SK-N-SH (cell line): ENCODE measurements at regions not wholly inside any gene's neighbourhood (a gene's known extent, or its start where the extent isn't known, plus 50 kb on each side); places are given as distances from the start of the nearest gene placed in this dataset.

Experiments used
- CTCF ChIA-PET: fragments of 300-600, 350-600 bp; formaldehyde crosslinking; extraction: SDS; loops from one replicate; lab custom pipeline; 2021; lab: Yijun Ruan, JAX
- POLR2A ChIA-PET: fragments of 350-600 bp; sonication (Branson Sonifier 250); formaldehyde crosslinking; extraction: SDS; loops from one replicate; lab custom pipeline; 2020; ENCODE audit warnings: antibody characterized with exemption, inconsistent platforms; lab: Yijun Ruan, JAX
- DNase-seq: peaks from one replicate; pipeline ENCODE4 v3.0.0; 2012
- H2AFZ ChIP-seq: fragments of 200-600 bp; sonication (generic); 2 replicates; pipeline ENCODE4 v1.8.1; 2016; ENCODE audit warnings: antibody characterized with exemption, mild to moderate bottlenecking, low read depth
- H3F3A ChIP-seq: fragments of 200-600 bp; sonication (generic); replicated peaks from 2 replicates; pipeline ENCODE3; 2016; ENCODE audit warnings: antibody characterized with exemption, mild to moderate bottlenecking; ENCODE audit not compliant: insufficient read depth
- H3K27ac ChIP-seq, 2 experiments: fragments of 200-500 bp in 1 of 2; fragments of 200-600 bp in 1 of 2; sonication (Bioruptor generic) in 1 of 2; sonication (generic), shearing (Covaris generic) in 1 of 2; 2 replicates each; pipeline versions ENCODE4 v1.5.1 to v1.6.1; 2014 to 2016; ENCODE audit warnings: low read depth in 2 of 2, inconsistent platforms in 1 of 2, low read length in 1 of 2, mild to moderate bottlenecking in 1 of 2, mixed read lengths in 1 of 2
- H3K27me3 ChIP-seq: fragments of 200-600 bp; sonication (generic), shearing (Covaris generic); 2 replicates; pipeline ENCODE4 v1.6.1; 2016; ENCODE audit warnings: mixed run types; ENCODE audit not compliant: insufficient read depth
- H3K36me3 ChIP-seq, 2 experiments: fragments of 200-500 bp in 1 of 2; fragments of 200-600 bp in 1 of 2; sonication (Bioruptor generic) in 1 of 2; sonication (generic) in 1 of 2; replicated peaks in 1 of 2; 2 replicates each; pipeline versions ENCODE3 to v1.5.1; 2014 to 2016; ENCODE audit warnings: low read length in 1 of 2, mild to moderate bottlenecking in 1 of 2; ENCODE audit not compliant: insufficient read depth in 2 of 2, control insufficient read depth in 1 of 2
- H3K4me1 ChIP-seq, 2 experiments: fragments of 200-500 bp in 1 of 2; fragments of 200-600 bp in 1 of 2; sonication (Bioruptor generic) in 1 of 2; sonication (generic), shearing (Covaris generic) in 1 of 2; 2 replicates each; pipeline versions ENCODE4 v1.5.1 to v1.6.1; 2014 to 2016; ENCODE audit warnings: low read depth in 1 of 2, low read length in 1 of 2, mixed run types in 1 of 2; ENCODE audit not compliant: insufficient read depth in 2 of 2, control insufficient read depth in 1 of 2
- H3K4me2 ChIP-seq: fragments of 200-600 bp; sonication (generic), shearing (Covaris generic); 2 replicates; pipeline ENCODE4 v1.6.1; 2017; ENCODE audit warnings: mixed run types
- H3K4me3 ChIP-seq, 2 experiments: fragments of 200-500 bp in 1 of 2; fragments of 200-600 bp in 1 of 2; sonication (Bioruptor generic) in 1 of 2; sonication (generic), shearing (Covaris generic) in 1 of 2; 2 replicates each; pipeline versions ENCODE4 v1.5.1 to v1.8.1; 2014 to 2016; ENCODE audit warnings: low read depth in 2 of 2, inconsistent platforms in 1 of 2, low read length in 1 of 2, mild to moderate bottlenecking in 1 of 2, mixed read lengths in 1 of 2, moderate library complexity in 1 of 2
- H3K79me2 ChIP-seq: fragments of 200-600 bp; sonication (generic); 2 replicates; pipeline ENCODE4 v1.8.1; 2017; ENCODE audit warnings: mild to moderate bottlenecking; ENCODE audit not compliant: insufficient read depth
- H3K9ac ChIP-seq: fragments of 200-600 bp; sonication (generic); 2 replicates; pipeline ENCODE4 v1.6.1; 2017; ENCODE audit warnings: mixed run types
- H3K9me2 ChIP-seq: fragments of 200-600 bp; sonication (generic); 2 replicates; pipeline ENCODE4 v1.6.1; 2017; ENCODE audit warnings: mixed run types
- H3K9me3 ChIP-seq: fragments of 200-600 bp; sonication (generic); 2 replicates; pipeline ENCODE4 v1.6.1; 2017; ENCODE audit warnings: mixed run types, mild to moderate bottlenecking, moderate library complexity
- H4K20me1 ChIP-seq: fragments of 200-600 bp; sonication (generic); 2 replicates; pipeline ENCODE4 v1.6.1; 2017; ENCODE audit warnings: mild to moderate bottlenecking, mixed run types; ENCODE audit not compliant: insufficient read depth
- CHD2 ChIP-seq: fragments of 150-350 bp; IDR thresholded peaks from 2 replicates; pipeline ENCODE4 v1.6.1; 2018; ENCODE audit warnings: low read length; ENCODE audit not compliant: partially characterized antibody
- ELF1 ChIP-seq: IDR thresholded peaks from 2 replicates; pipeline ENCODE4 v1.4.0; 2012
- EP300 ChIP-seq, 2 experiments: IDR thresholded peaks; 2 replicates each; pipeline versions ENCODE4 v1.4.0 to v1.6.1; 2012; ENCODE audit warnings: borderline replicate concordance in 1 of 2, low read depth in 1 of 2, low read length in 1 of 2
- EZH2phosphoT487 ChIP-seq: fragments of 200-600 bp; sonication (generic); IDR thresholded peaks from 2 replicates; pipeline ENCODE4 v1.6.1; 2017; ENCODE audit warnings: low read depth, mixed run types, mild to moderate bottlenecking, antibody characterized with exemption, moderate library complexity, borderline replicate concordance
- FOXJ3 ChIP-seq: sonication (generic); formaldehyde crosslinking; IDR thresholded peaks from 2 replicates; pipeline ENCODE4 v1.5.1; 2020; ENCODE audit warnings: mild to moderate bottlenecking, missing genetic modification reagents
- JUND ChIP-seq: IDR thresholded peaks from 2 replicates; pipeline ENCODE4 v1.4.0; 2012
- POLR2AphosphoS5 ChIP-seq: IDR thresholded peaks from 2 replicates; pipeline ENCODE4 v1.6.1; 2012; ENCODE audit warnings: low read depth, low read length
- RFX5 ChIP-seq: IDR thresholded peaks from 2 replicates; pipeline ENCODE4 v1.6.1; 2012; ENCODE audit warnings: mild to moderate bottlenecking, improper control_type of control experiment, low read length
- RXRA ChIP-seq: IDR thresholded peaks from 2 replicates; pipeline ENCODE4 v1.4.0; 2012; ENCODE audit warnings: low read depth, mild to moderate bottlenecking, borderline replicate concordance
- SIN3A ChIP-seq: IDR thresholded peaks from 2 replicates; pipeline ENCODE4 v1.6.1; 2012; ENCODE audit warnings: low read depth, mild to moderate bottlenecking, low read length, moderate library complexity, borderline replicate concordance
- SMC3 ChIP-seq: IDR thresholded peaks from 2 replicates; pipeline ENCODE4 v1.6.1; 2012; ENCODE audit warnings: low read depth, low read length, improper control_type of control experiment
- TAF1 ChIP-seq: IDR thresholded peaks from 2 replicates; pipeline ENCODE4 v1.6.1; 2012; ENCODE audit warnings: low read depth, mild to moderate bottlenecking, low read length, moderate library complexity, borderline replicate concordance
- TEAD4 ChIP-seq: IDR thresholded peaks from 2 replicates; pipeline ENCODE4 v1.4.0; 2012; ENCODE audit warnings: mild to moderate bottlenecking, borderline replicate concordance; ENCODE audit not compliant: insufficient read depth
- YY1 ChIP-seq: IDR thresholded peaks from 2 replicates; pipeline ENCODE4 v1.4.0; 2012; ENCODE audit warnings: low read depth, mild to moderate bottlenecking
- TF ChIP-seq, protein P1 (sequence below): IDR thresholded peaks from 2 replicates; pipeline ENCODE4 v1.4.0; 2012; ENCODE audit warnings: low read depth, borderline replicate concordance
- TF ChIP-seq, protein P2 (sequence below): fragments of 200-600 bp; sonication (generic); IDR thresholded peaks from 2 replicates; pipeline ENCODE4 v1.6.1; 2017; ENCODE audit warnings: antibody characterized with exemption, mild to moderate bottlenecking, moderate library complexity
- TF ChIP-seq, protein P3 (sequence below): fragments of 150-350 bp; IDR thresholded peaks from 2 replicates; pipeline ENCODE4 v1.6.1; 2016; ENCODE audit warnings: mild to moderate bottlenecking, low read depth, low read length

DNA sequence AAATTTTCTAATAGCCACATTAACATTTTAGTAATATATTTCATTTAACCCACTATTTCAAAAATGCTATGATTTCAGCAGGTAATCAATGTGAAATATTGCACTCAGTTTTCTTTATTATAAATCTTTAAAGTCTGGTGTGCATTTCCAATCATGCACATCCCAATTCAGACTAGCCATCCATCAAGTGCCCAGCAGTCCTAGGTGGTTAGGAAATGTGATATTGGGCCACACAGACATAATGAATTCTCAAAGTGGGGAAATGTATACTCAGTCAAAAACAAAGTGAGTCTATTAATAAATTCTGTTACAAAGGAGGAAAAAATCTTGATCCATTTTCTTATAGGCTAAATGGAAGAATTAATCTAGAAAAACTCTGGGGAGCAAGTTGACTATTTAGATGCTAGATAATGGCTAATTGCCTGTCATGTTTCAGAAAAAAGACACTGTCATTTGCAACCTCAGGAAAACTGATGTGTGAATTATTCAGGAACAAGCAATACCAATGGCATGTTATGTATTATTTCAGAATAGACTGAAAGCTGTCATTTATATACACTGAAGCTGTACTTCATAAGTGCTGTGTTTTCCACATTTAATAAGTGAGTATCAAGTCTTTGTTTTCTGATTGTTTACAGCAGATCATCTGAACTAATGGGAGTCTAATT lies 629.1 kb upstream of the ADARB2 start:
- Histone ChIP-seq H3K9ac (no peak overlapping the region), H3K4me2 (no peak overlapping the region), H3K9me2 (no peaks in the 10 kb centered on the region), H3K27ac (no peak overlapping the region), H3K9me3 (no peaks in the 10 kb centered on the region), H3K27me3 (no peaks in the 10 kb centered on the region), H4K20me1 (no peaks in the 10 kb centered on the region), H3K79me2 (no peaks in the 10 kb centered on the region), H3K36me3 (peaks cover 0 to 4% of the 10 kb centered on the region in 2 experiments), H2AFZ (no peak overlapping the region), H3K4me1 (no peaks in the 10 kb centered on the region), H3K4me3 (no peak overlapping the region), H3F3A (no peaks in the 10 kb centered on the region)
- ChIA-PET POLR2A (no interaction called here), CTCF (no interaction called here)
- TF ChIP-seq POLR2AphosphoS5 (no peak), EZH2phosphoT487 (no peak), SMC3 (no peak), RXRA (no peak), ELF1 (no peak), YY1 (no peak), EP300 (IDR thresholded peaks at IDR 0.05; ENCODE audit: borderline replicate concordance in 1 of 2, low read depth in 1 of 2, low read length in 1 of 2) (no peak), RFX5 (no peak), TEAD4 (no peak), FOXJ3 (CRISPR knock-in tag) (no peak), TAF1 (no peak), CHD2 (no peak), SIN3A (no peak), JUND (no peak)
- TF ChIP-seq, protein P1, sequence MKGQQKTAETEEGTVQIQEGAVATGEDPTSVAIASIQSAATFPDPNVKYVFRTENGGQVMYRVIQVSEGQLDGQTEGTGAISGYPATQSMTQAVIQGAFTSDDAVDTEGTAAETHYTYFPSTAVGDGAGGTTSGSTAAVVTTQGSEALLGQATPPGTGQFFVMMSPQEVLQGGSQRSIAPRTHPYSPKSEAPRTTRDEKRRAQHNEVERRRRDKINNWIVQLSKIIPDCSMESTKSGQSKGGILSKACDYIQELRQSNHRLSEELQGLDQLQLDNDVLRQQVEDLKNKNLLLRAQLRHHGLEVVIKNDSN, result no peak
- TF ChIP-seq, protein P2, sequence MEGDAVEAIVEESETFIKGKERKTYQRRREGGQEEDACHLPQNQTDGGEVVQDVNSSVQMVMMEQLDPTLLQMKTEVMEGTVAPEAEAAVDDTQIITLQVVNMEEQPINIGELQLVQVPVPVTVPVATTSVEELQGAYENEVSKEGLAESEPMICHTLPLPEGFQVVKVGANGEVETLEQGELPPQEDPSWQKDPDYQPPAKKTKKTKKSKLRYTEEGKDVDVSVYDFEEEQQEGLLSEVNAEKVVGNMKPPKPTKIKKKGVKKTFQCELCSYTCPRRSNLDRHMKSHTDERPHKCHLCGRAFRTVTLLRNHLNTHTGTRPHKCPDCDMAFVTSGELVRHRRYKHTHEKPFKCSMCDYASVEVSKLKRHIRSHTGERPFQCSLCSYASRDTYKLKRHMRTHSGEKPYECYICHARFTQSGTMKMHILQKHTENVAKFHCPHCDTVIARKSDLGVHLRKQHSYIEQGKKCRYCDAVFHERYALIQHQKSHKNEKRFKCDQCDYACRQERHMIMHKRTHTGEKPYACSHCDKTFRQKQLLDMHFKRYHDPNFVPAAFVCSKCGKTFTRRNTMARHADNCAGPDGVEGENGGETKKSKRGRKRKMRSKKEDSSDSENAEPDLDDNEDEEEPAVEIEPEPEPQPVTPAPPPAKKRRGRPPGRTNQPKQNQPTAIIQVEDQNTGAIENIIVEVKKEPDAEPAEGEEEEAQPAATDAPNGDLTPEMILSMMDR, result no peak
- TF ChIP-seq, protein P3, sequence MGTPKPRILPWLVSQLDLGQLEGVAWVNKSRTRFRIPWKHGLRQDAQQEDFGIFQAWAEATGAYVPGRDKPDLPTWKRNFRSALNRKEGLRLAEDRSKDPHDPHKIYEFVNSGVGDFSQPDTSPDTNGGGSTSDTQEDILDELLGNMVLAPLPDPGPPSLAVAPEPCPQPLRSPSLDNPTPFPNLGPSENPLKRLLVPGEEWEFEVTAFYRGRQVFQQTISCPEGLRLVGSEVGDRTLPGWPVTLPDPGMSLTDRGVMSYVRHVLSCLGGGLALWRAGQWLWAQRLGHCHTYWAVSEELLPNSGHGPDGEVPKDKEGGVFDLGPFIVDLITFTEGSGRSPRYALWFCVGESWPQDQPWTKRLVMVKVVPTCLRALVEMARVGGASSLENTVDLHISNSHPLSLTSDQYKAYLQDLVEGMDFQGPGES, result no peak
- DNase-seq, result no peak
